Frontal cortex (tissue), 3 donors: ENCODE measurements at regions not wholly inside any gene's neighbourhood (a gene's known extent, or its start where the extent isn't known, plus 50 kb on each side); places are given as distances from the start of the nearest gene placed in this dataset.
"Not testable (repeated sequence)": the region's sequence is repeated elsewhere in the genome, so short reads cannot be mapped to it uniquely, and the experiment has no call there.

Experiments used
- DNase-seq, 2 donors: peaks; one replicate each; pipeline ENCODE4 v3.0.0; 2012; ENCODE audit warnings: low spot score in 2 of 2
- FAIRE-seq: peaks from 2 replicates; lab custom pipeline; 2012; peaks lifted over from hg19 to GRCh38; lab: Jason Lieb, UNC
- donor health status: control.
- donor health status: control.
- donor health status: control.

DNA sequence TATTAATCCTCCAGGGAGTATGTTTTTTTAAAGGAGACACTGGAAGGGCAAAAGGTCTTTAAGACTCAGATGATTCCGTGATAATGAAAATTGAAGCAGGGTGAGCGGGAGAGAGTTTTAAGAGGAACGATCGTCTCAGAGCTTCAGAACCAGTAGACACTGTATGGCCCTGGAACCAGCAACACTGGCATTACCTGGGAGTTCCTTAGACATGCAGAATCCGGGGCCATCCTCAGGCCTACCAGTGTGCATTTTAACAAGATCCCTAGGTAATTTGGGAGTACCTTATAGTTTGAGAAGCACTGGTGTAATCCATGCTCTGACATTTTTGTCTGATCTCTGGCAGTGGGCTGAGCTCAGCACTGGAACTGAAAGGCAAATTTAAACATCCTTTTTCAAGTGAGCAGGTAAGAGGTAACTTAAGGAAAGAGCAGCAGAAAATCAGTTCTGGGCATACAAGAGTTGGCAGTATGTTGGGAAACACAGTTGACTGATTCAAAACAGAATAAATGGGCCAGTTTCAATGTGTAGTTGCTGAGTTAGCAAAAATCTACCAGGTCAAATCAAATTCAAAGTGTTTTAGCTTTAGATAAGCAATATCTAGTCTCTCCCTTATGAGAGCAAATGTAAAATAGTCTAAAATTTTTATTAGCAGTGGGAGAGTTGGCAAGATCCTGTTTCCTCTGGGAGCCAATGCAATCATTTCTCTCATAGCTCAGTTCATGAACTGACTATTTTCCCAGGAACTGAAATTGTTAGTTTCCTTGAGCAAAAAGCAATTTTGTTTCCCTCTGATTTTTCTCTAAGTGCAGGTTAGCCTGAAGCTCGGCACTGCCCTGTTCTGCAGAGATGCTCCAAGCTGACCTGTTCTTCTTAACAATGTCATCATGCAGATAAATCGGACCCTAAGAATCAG lies 97.2 kb upstream of the ELMO1 start:
- FAIRE-seq = no peak
- no peak for DNase-seq

DNA sequence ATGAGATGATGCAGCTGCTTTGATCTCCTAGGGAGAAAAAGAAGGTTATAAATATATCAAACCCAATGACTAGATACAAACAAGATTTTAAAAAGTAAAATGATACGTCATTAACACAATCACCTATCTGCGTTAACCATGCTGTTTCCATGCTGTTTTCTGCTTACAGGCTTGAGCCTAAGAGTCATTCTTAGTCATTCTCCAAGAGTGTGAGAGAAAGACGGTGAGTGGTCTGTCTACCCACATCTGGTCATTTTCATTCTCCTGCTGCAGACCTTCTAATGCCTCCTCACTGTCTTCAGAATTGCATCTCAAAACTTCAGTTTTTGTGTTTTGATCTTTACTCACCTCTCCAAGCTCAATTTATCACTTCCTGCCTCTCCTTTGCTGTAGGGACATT lies 98.0 kb upstream of the ELMO1 start:
- FAIRE-seq (no peak), DNase-seq (no peak)

GRCh38 chr7:37549076-37549931 lies 100.6 kb upstream of the ELMO1 start:
- FAIRE-seq = no peak
- DNase-seq = no peak

GRCh38 chr7:37550426-37550825 lies 101.8 kb upstream of the ELMO1 start:
- FAIRE-seq (no peak), DNase-seq (no peak)

DNA sequence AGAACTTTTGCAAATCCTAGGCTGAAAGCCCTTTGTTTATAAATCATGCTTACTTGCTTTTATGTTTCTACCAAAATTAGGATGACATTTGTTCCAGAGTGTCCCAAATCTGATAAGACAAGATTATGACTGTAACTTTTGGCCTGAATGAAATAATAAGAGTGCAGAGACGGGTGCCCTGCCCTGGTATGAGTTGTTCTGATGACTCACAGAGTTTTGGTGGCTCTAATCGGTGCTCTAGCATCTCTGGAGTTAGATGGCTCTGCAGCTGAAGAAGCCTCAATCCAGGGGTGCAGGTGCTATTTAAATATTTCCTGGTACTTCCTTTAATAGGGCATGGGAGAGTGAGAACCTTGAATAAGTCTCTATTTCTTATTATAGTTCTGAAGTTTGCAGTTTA lies 102.2 kb upstream of the ELMO1 start:
- FAIRE-seq (no peak), DNase-seq (no peak)

DNA sequence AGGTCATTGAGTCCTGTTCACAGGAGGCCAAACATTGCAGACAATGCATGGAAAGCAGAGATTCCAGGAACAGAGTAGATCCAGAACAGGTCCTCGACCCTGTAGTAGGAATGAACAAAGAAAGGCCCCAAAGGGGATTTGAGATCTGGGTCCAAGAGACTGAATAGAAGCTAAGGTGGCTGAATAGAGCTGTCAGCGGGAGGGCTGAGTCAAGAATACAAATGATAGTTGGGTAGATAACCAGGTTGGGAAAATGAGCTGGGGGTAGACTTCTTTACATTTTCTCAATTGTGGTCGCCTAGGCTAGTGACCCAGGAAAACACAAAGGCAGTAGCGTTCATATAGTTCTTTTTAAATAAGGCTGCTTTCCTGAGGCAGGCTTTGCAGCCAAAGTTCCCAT lies 103.4 kb upstream of the ELMO1 start:
- no peak for FAIRE-seq
- DNase-seq = no peak

GRCh38 chr7:37552439-37552838 lies 103.8 kb upstream of the ELMO1 start:
- FAIRE-seq, DNase-seq: not testable (repeated sequence)

DNA sequence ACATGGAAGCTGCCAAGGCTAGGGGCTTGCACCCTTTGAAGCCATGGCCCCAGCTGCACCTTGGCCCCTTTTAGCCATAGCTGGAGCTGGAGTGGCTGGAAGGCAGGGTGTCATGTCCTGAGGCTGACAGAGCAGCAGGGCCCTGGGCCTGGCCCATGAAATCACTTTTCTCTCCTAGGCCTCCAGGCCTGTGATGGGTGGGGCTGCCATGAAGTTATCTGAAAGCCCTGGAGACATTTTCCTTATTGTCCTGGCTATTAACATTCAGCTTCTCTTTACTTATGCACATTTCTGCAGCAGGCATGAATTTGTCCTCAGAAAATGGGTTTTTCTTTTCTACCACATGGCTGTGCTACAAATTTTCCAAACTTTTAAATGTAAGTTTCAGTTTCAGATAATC lies 106.9 kb upstream of the ELMO1 start:
- no peak for FAIRE-seq
- no peak for DNase-seq

GRCh38 chr7:37557571-37558209 lies 109.0 kb upstream of the ELMO1 start:
- no peak for DNase-seq
- FAIRE-seq = no peak

DNA sequence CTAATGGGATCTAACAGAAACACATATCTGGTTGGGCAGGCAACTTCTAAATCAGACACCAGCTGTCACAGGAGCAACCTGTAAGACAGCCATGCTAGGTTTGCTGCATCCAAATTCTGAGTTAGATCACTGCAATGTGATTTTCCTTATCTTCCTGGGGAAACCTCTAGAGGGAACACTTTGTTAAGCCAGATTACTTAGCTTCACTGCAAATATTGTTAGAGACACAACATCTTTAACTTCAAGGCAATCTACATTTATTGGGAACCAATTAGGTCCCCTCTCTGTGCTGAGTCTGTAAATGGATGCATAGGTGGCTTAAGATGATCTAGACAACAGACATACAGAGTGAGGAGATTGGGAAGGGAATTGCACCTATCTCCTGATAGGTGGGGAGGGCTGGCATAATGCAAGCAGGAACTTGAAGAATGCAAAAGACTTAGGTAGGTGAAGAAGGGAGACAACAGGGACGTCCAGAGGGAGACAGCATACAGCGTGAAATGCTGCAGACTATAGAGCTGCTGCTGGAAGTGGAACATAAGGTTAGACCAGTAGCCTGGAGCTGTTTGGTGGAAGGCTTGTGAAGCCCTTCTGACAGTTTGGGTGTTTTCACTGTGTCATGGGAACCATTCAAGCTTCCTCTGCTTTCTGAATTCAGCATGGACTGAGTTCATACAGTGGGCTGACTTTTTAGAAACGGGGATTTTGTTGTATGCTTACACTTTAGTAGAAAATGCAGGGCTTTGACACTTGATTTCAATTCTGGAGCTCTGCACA lies 109.8 kb upstream of the ELMO1 start:
- DNase-seq (no peak), FAIRE-seq (no peak)

GRCh38 chr7:37570145-37570544 lies 113.4 kb upstream of the GPR141 start:
- FAIRE-seq = no peak
- DNase-seq = no peak

DNA sequence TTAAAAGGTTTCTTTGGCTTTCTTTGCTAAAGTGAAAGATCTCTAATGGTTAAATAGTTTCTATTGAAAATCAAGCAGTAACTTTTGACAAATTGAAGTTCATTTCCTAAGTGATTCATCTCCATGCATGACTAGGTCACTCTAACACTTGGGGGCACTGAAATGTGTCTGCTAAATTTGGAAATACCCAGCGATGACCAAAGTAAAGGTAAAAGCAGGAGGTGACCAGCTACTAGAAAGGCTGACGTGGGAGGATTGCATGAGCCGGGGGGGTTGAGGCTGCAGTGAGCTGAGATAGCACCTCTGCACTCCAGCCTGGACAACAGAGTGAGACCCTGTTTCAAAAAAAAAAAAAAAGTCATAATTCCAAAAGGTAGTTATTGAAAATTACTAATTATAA lies 111.8 kb upstream of the GPR141 start:
- DNase-seq = no peak
- no peak for FAIRE-seq

GRCh38 chr7:37577412-37577811 lies 106.2 kb upstream of the GPR141 start:
- DNase-seq (no peak), FAIRE-seq (no peak)

GRCh38 chr7:37577901-37578300 lies 105.7 kb upstream of the GPR141 start:
- FAIRE-seq (no peak), DNase-seq (no peak)

DNA sequence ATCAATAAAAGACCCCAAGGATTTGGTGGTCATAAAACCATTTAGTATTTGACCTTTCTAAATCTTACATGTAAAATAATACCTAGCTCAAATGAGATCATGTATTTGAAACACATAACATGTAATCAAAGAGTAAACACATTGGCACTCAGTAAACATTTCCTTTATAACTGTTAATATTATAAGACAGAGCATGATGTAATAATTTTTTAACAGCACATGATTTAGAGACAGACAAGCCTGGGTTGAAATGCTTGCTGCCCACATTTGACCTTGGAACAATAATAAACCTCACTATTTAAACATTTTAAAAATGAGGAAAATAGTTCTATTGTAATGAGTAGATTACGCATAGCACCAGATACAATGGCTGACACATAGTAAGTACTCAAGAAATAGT lies 105.2 kb upstream of the GPR141 start:
- DNase-seq (no peak), FAIRE-seq (no peak)

GRCh38 chr7:37580376-37580775 lies 103.2 kb upstream of the GPR141 start:
- DNase-seq (no peak), FAIRE-seq (no peak)

DNA sequence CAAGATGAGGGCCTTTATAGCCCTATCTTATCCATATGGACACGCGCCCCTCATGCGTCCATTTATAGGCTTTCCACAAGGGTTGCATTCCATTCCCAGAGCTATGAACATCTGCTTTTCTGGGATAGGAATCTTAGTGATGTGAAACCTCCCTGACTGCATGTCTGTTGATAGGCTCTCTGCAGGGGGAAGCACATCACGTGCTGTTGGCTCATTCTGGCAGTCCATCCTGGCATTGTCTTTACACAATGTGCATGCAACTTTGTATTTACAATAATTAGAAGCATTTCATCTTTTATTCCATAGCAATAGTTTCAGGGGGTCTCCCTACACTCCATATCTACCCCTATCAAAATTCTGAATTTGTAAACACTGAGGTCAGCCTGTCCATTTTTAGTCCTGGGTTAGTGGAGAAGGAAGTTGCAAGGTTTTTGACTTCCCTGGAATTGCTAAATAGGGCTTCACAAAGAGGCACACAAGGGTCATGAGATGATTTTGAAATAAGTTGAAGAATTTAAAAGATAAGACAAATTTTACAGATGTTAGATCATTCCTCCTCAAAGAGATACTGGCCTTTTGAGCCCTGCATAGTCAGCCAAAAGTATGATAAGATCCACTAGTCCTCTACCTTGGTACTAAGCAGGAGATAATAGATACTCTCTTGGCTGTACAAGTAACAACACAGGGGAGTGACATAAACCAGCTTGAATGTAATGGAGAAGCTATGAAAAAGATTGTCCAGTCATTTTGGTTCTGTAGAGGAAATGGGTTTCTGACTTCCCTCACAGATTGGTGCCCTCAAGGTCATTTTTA lies 98.7 kb upstream of the GPR141 start:
- FAIRE-seq, DNase-seq: not testable (repeated sequence)

DNA sequence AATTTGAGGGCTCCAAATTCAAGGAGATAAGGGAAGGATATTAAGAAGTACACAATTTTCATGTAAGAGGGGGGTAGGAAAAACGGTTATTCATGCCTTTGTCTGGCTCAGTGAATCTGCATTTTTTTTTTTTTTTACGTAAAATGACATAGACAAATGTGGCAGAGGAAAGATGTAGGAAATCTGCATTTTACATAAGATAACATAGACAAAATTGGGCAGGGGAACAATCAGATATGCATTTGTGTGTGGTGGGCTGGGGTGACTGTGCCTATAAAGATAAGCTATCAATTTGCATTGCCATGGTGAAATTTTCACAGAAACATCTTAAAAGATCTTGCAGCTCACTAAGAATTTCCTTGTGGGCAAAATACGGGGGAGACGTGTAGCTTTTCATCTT lies 92.7 kb upstream of the GPR141 start:
- FAIRE-seq (no peak), DNase-seq (no peak)

GRCh38 chr7:37592366-37592765 lies 91.2 kb upstream of the GPR141 start:
- no peak for DNase-seq

More at GRCh38 chr7:37592366-37592765, 91.2 kb upstream of the GPR141 start:
- FAIRE-seq = no peak
